Activated naive CD4-positive, alpha-beta T cell treated with anti-CD3 and anti-CD28 coated beads, Interleukin-2, amount 50 U/mL, for 16 hours (primary cell): ENCODE measurements at regions not wholly inside any gene's neighbourhood (a gene's known extent, or its start where the extent isn't known, plus 50 kb on each side); places are given as distances from the start of the nearest gene placed in this dataset.

Experiments
- DNase-seq: peaks from one replicate; pipeline ENCODE4 v3.0.0-alpha.2; 2020

DNA sequence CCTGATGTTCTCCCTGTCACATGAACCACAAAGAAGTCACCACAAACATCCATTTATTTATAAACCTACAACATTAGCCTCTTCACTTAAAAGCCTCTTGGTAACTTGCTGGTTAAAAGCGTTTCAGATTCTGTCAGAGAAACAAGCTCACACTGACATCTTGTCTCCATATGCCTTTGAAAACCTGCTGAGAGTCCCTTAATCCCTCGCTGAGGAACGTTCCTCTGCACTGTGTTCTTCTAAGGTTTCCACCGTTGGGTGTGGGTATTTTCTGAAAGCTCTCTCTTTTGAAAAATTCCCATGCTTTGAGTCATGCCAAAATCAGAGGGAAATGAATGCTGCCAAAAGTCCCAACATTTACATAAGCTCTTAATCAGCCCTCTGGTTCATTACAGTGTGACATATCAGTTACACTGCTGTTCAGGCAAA lies 149.8 kb downstream of the CCDC34 start:
- no peak for DNase-seq

DNA sequence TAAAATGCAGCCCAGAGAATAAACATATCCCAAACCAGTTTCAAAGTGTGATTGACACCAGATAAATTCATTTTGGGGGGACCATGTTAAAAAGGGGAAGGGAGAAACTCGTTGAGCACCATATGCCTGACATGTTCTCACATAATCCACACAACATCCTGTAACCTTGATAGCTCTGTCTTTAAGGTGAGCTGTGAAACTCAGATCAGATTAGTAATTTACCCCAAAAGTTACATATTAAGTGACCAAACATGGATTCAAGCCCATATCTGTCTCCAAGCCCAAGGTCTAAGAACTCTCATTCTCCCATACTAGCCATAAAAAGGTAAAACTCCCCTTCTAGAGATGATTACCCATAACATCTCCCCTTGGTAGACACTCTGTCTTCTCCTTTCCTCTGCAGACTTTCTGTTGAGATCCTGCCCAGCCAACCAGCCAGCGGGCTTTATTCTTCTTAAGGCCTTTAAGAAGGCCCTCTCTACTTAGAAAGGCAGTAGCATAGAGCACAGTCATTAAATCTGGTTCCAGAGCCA lies 150.7 kb downstream of the CCDC34 start:
- no peak for DNase-seq

DNA sequence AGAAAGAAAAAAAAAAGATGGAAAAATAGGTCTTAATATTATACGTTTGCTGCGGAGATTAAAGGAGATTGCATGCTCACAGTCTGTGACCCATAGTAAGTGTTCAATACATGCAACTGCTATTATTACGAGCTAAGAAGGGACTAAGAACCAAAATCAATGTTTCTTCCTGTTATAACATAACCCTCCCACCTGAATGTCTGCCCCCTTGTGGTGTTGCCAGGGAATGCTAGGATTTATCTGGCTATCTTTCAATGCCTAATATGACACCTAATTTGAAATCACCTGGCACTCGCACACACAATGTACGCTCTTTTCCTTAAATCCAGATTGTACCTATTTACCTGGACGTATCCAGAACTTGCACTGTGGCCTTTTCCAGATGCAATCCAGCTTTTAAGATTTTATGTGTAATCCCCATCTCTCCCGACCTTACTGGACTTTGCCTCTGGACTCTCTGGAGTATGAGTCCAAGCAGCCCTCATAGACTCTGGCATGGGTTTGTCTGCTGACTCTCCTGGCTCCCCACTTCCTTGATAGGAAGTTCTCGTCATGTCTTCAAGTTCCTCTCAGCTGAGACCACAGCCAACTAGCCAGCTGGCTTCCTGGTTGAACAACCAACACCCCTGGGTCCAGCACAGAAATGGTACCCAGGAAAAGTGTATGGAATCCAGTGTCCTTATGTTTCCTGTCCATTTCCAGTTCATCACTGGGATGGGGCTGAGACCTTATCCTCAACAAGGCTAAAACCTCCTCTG lies 151.5 kb downstream of the CCDC34 start:
- DNase-seq = no peak

DNA sequence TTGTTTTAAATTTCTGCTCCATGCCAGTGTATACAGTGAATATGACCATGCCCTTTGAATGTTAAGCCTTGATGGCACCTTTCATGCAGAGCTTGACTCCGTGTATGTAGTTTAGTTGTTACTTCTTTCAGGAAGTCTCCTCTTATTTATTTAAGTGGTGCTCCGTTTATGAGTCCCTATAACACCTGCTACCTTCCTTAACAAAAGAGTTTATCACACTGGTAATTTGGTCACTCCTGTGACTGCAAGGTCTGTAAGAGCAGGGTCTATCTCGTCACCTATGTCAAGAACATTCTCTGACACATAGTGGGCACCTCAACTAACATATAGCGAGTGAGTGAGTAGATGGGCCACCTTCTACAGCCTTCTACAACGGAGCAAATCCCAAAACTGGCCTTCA lies 152.5 kb downstream of the CCDC34 start:
- DNase-seq = no peak

DNA sequence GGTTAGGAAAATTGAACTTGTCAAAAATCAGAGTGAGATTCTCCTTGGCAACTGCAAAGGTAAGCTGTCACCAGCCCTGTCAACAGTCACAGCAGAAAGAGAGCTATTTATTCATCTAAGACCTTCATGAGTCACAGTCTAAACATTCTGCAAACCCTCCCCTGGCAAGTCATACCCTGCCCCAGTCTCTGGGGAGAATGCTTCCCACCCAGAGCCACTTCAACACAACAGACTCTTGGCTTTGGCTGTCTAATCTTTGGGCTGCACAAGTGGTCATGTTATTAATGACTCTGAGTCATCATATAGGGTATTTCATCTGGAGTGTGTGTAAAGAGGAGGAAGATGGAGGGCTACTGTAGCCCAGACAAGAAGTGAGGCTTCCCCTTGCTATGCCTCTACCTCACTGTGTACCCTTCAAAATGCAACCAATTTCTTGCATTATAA lies 153.4 kb downstream of the CCDC34 start:
- no peak for DNase-seq

DNA sequence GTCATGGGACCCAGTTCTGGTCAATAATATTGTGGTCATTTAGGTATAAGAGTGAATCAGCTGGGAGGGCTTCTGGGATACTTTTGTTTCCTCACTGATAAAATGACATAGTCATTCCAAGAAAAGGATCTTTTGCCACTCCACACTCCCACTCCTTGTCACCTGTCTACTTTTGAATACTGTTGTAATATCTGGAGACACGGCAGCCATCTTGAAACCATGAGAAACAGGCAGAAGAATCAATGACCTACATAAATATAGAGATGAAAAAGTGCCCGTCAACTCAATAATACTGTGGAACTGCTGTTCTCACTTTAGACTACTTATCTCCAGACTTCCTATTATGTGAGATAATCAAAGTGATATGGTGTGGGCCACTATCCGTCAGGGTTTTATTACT lies 154.2 kb downstream of the CCDC34 start:
- no peak for DNase-seq

DNA sequence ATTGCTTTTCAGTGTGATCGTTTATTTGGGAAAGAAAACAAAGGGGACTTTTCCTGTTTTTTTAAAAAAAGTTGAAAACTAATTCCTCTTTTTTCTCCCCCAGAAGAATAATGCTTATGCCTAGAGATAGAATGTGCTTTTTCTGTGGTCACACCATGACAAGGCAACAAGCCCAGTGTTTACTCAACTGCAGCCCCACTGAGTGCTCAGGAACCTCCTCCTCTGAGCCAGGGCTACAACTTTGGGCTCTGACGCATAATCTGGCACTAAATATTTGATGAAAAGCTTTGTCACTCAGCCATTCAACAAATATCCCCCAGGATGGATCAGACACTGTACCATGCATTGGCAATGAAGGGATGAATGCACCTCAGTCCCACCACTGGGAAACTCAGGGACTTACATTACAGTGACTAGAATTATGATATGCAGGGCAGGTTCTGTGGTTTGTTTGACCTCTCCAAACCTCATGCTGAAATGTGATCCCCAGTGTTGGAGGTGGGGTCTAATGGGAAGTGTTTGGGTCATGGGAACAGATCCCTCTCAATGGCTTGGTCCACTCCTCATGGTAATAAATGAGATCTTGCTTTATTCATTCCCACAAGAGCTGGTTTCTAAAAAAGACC lies 155.9 kb downstream of the CCDC34 start:
- no peak for DNase-seq

DNA sequence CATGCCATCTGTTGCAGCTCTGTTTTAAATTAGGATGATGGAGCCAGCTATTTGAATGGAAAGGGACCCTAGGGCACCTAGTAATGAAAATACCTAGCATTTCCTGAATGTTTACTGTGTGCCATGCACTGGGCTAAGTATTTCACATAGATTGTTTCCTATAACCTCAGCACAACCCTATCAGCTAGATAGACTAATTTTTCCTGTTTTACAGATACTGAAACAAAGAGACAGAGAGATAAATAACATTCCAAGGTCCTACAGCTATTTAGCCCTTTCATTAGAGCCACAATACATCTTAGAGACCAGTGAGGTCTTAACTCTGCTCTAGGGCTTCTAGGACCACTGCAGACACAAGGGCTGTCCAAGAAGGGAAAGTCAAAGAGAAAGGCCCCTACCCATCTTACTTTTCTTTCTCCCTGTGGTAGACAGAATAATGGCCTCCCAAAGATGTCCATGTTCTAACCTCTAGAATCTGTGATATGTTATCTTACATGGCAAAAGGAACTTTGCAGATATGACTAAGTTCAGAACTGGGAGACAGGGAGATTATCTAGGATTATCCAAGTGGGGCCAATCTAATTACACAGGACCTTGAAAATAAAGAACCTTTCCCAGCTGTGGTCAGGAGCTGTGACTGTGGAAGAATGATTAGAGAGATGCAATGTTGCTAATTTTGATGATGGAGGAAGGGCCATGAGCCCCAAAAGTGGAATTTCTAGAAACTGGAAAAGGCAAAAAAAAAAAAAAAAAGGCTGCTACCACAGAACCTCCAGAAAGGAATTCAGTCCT lies 157.0 kb downstream of the CCDC34 start:
- no peak for DNase-seq

DNA sequence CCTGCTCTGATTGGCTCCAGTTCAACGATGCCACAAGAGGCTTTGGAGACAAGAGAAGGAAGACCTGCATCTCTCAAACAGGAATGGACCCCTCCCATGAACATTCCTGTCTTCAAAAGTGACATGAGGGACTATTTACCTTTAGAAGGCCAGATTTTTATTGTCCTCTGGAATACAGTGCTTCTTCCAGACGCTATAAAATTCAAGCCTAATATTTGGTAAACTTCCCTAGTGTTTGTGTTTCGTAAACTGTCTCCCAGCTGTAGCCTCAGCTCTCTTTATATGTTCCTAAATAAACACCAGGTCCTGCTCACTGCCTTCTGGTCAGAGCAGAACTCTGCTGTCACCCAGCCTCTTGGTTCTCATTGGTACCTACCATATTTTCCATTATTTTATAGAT lies 157.8 kb downstream of the CCDC34 start:
- DNase-seq = no peak

DNA sequence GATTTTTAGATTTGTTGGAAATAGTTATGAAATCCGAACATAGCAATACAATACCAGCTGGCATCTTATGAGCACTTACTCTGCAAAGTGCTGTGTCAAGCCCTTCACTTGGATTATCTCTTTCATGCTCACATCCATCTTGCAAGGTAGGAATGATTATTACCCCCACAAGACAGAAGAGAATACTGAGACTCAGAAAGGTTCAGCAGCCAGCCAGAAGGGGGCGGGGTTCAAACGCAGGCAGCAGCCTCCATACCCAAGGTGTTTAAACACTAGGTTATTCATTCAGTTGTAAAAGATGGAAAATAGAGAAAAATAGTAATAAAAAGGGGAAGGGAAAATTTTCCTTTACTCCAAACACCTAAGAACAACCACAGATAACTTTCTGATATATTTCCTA lies 158.5 kb downstream of the CCDC34 start:
- no peak for DNase-seq

DNA sequence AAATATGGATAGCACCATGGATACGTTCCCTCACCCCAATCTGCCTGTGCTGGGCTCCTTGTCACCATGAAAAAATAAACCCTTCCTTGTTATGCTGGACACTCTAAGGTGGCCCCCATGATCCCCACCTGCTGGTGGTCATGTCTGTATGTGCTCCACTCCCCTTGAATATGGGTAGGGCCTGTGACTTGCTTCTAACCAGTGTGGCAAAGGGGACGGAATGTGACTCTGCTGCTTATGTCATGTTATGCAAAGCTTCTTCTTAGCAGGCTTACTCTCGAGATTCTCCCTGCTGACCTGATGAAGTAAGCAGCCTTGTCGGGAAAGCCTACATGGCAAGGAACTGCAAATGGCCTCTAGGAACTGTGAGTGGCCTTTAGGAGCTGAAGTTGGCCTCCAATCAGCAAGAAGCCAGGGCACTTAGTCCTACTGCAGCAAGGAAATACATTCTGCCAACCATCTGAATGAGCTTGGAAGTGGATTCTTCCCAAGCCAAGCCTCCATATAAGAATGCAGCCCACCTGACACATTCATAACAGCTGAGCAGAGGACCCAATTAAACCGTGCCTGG lies 159.9 kb downstream of the CCDC34 start:
- no peak for DNase-seq

DNA sequence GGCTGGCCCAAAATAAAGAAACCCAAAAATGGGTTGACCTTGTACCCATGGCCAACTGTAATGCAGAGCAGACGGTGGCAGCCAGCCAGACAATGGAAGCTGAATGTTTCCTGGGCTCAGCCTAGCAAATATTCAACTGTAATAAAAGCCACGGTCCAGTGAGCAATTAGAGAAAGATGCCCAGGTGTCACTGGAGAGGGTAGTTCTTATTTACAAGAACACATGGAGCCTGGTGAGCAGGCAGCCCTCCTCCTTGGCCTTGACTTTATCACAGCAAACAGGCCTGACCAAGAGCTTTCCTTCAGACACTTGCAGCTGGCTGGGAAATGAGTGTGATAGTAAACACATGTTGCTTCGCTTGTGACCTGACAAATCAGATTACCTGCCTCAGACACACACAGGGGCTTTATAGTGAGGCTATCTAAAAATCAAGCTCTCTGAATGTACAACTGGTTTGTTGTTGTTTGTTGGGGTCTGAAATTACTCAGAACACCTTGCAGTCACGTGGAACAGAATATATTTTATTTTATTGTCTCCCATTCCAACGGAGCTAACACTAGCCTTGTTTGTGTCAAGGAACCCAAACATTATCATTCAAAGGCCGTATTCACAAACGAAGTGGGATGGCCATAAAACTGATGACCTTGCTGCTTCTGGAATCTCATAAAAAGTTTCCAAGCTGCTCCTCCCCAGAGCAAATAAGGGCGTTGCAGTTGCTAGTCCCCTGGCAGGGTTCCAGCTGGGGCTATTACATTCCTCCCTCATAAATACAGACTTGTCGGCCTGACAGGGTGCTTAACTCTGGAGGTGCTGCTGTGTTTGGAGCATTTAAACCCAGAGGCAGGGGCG lies 161.1 kb downstream of the BBOX1 start:
- DNase-seq = no peak

DNA sequence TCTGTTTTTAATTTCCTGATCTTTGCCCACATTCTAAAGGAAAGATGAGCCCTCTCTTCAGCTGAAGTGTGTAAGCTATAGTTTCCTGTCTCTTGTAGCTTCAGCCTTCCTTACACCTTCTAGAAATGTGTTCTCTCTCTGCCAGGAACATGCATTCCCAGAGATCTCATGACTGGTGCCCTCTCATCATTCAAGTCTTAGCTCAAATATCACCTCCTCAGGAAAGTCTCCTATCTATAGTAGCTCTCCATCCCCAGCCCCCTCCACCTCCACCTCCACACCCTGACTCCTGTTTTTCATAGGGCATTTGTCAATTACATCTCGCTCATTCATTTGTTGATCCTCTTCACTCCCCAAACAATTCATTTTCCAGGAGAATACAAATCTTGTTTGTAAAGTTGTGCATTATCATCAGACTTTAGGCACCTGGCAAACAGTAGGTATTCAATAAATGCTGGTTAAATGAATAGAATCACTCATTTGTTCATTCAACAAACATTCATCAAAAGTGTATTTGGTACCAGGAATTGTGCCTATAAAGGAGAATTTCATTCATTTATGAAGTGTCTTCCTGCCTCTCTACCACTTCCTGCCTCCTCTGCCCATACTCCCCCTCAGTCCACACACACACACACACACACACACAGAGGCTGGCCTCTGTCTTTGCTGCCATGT lies 160.3 kb downstream of the BBOX1 start:
- no peak for DNase-seq

DNA sequence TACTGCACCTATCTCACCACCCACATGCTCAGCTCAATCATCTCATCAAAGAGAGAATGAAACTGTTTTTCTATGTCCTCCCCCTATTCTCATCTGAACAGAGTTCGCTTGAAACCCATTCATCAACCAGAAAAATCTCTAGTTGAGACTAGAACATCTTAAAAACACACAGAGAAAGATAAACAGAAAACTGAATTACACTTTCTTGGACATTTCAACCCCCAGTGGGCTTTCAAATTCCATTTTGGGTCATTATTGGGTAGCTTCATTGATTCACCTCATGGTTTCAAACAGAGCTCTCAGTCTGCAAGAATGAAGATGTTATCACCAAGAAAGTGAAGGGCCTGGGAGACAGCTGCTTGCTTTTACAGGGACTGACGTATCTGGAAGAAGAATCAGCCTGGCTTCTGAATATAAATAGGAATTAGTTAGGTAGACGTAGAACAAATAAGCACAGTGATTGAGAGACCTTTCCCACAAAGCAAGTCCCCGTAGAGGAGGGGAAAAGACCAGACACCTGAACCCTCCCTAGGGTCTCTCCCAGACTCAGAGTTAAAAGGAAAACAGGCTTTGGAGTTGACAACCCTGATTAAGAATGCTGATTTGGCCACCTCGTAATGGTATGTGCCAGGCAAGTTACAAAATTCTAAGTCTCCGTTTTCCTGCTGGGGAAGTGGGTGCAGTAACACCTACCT lies 155.7 kb downstream of the BBOX1 start:
- DNase-seq = no peak

DNA sequence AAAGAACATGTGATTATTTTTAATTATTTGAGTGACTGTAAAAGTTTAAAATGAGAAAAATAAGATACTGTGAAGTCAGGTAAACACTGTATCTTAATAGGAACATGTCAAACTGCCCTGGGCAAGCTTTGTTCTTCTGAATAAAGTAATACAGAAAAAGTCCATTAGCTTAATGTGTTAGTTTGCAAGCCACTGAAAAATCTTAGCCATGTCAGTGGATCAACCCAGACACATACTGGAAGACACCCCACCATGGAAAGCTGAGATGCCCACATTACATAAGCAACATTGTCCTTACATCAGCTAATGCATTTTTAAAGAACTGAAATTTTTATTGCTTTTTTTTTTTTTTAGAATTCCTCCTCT lies 155.2 kb downstream of the BBOX1 start:
- DNase-seq = no peak

DNA sequence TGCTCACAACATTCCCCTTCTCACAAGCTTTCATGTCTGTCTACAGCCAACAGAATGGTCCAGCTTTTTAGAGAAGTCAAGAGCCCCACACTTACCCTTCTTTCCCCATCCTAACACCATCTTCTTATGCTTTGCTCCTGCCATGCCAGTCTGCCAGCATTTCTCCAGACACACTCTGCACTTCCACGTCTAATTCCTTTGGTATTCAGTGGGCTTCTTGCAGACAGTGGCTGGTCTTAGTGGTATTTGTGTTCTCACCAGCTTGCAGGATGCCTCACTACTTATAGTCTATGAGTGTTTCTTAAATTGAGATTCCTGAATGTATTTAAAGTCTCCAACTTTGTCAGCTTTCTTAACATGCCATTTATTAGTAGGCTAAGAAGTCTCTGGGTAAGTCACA lies 154.4 kb downstream of the BBOX1 start:
- no peak for DNase-seq

DNA sequence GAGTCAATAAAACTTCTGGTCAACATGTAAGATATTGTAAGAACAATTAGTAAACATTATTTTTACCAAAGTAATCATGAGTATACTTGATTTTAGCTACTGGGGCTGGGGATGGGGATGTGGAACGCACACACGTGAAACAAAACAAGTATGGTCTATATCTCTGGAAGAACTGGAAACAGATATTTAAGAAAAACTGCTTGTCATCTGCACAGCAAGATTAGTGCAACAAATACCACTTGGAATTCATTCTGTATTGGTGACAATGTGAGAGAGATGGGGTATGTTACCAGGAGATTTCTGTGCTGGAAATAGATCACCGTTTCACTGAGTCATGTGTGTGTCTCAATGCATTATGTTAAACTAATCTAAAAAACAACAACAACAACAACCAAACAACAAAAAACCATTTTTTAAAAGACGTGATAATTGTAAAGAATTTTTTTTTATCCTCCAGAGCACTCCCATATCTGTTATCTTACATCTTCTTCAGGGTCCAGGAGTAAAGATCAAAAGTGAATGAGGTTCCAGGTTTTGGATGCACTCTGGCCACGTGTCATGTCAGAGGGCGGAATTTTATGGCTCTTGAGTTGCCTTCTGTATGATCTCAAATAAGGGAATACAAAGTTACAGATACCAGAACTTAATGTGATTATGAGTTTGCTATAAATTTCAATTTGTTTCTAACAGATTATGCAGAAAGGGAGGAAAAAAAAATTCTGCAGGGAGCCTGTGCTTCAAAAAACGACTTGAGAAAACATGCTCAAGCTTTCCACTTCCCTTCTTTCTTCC lies 153.0 kb downstream of the BBOX1 start:
- DNase-seq = no peak

DNA sequence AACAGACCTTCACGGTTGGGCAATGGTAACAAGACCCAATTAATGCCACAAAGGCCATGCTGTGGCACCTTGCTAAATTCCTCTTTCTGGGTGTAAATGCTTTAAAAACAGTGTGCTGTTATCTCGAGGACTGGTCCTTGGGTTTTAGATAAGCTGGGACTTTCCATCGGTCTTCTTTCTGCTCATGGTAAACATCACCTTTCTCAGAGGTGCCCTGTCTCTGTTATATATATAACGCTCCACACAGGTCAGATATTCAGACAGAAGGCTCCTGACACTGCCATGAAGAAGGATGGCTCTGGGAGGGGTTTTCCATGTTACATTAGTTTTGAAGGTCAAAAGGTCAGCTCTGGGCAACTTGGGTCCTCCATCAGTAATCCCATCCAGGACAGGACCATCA lies 151.6 kb downstream of the BBOX1 start:
- DNase-seq = no peak

DNA sequence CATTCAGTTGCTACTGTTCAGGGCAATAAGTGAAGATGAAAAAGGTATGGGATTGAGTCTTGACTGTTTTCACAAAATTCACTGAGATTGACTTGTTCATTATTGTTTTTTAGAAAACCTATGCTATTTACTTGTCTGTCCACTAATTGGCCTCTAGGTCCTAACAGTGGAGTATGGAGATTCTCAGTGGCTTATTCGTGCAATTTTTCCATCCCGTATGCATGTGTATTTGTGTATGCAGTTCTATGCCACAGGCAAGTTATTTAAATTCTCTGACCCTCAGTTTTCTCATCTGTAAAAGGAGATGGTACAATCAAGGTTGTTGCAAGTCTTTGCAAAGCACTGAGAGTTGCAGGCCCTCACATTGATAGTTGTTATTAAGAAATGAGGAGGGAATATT lies 151.0 kb downstream of the BBOX1 start:
- no peak for DNase-seq

DNA sequence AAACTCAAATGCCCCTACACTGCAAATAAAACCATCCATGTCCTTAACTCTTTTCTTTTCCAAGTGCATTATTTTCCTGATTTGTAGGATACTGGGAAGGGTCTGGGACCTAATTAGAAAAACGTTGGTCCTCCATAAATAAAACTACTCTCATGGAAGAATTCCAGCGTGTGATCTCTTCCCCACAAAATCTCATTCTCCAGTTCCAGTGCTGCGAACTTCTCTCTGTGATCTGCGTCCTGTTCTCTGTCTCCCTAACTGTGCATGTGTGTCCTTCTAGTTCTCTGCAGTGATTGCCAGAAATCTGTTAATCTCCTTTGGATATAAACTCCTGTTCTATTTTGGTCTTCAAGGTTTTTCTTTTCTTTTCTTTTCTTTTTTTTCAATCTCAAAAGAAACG lies 148.1 kb downstream of the BBOX1 start:
- DNase-seq = no peak
